NCI-H1417 (cell line): ENCODE measurements at regions not wholly inside any gene's neighbourhood (a gene's known extent, or its start where the extent isn't known, plus 50 kb on each side); places are given as distances from the start of the nearest gene placed in this dataset.
"Not testable (repeated sequence)": the region's sequence is repeated elsewhere in the genome, so short reads cannot be mapped to it uniquely, and the experiment has no call there.

Experiments
- DNase-seq, 3 experiments: peaks; one replicate each; lab custom pipeline; 2025; lab: John Stamatoyannopoulos, UW

DNA sequence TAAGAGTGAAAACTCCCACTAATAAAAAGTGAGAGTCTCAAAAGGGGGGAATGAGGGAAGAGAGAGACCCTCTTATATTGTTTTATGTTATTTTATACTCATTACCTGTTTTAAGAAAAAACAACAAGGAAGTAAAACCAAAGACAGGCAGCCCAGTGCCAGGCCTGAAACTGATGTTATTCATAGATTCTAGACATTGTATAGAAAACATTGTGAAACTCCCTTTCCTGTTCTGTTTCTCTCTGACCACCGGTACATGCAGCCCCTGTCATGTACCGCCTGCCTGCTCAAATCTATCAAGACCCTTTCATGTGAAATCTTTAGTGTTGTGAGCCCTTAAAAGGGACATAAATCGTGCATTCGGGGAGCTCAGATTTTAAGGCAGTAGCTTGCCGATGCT, 216.4 kb upstream of the CNTN3 start:
- DNase-seq = not testable (repeated sequence)

DNA sequence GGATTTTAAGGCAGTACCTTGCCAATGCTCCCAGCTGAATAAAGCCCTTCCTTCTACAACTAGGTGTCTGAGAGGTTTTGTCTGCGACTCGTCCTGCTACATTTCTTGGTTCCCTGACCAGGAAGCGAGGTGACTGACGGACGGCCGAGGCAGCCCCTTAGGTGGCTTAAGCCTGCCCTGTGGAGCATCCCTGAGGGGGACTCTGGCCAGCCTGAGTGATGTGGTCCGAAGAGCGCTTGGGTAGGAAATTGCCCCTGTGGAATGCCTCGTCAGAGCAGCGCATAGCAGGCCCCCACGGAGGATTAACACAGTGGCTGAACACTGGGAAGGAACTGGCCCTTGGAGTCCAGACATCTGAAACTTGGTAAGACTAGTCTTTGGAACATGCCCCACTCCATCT, 210.9 kb upstream of the CNTN3 start:
- DNase-seq = not testable (repeated sequence)

DNA sequence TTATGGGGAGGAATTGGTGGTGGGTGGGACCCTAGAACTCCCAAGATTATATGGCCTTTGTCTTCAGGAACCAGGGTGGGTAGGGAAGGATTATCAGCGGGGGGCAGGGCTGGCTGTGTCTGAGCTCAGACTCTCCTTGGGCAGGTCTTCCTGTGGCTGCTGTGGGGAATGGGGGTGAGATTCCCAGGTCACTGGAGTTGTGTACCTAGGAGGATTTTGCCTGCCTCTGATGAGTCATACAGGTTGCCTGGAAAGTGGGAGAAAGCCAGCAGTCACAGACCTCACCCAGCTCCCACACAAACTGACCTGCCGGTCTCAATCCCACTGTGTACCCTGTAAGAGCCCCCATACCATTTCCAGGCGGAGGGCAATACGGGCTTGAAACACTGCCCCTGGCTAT, 209.9 kb upstream of the CNTN3 start:
- DNase-seq = no peak

DNA sequence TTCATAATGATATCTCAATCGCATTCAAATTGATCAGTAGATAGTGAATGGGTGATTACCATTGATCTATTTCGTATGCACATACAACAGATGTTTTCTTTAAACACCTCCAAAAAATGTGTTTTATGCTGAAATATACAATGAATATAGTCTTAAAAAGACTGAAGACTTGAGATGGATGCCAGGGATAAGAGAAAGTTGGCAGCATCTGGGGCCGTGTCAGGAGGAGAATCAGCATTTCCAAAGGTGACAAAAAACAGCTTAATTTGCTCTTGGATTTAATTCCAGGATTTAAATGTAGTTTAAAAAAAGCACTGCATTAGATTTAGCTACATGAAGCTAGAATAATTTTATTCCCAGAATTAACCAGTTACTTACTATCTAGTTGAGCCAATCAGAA, 199.7 kb upstream of the CNTN3 start:
- no peak for DNase-seq

DNA sequence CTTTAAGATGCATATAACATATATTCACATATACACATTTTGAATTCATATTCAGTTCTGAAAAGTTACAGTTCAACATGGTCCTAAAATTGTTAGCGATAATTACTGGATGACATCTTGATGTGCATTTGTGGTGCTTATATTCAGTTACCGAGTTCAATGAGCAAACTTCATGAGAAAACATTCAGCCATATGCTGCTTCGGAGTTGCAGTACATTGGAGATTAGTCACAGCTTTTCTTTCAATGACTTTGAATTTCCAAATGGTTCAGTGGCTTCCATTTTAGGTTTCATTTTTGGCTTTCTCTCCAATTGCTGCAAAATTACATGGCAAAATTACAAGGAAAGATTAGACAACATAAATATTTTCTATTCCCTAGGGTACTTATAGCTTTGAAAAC, 198.3 kb upstream of the CNTN3 start:
- no peak for DNase-seq

DNA sequence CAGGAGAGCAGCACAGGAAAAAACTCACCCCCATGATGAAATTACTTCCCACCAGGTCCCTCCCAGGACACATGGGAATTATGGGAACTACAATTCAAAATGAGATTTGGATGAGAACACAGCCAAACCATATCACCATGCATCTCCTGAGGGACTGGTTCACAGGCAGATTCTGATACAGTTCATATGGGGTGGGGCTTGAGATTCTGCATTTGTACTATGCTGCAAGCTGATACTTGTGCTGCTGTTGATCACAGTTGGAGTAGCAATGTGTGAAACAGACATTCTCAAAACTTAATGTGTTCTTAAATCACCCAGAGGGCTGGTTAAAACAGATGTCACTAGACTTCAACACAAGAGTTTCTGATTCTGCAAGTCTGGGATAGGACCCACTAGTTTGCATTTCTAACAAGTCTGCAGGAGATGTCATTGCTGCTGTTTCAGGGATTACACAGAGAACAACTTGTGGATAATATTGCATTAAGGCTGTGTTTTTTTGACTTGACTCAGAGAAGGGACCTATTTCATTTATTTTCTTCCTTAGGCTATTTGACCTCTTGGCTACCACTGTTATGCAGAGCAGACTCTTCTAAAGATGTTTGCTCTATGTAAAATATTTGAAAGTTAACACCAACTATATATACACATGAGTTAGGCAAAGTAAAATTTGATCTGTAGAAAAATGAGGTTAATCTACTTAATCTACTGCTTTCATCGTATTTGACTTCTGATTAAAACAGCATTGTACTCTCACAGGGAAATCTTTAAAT, 194.2 kb upstream of the CNTN3 start:
- DNase-seq = no peak

DNA sequence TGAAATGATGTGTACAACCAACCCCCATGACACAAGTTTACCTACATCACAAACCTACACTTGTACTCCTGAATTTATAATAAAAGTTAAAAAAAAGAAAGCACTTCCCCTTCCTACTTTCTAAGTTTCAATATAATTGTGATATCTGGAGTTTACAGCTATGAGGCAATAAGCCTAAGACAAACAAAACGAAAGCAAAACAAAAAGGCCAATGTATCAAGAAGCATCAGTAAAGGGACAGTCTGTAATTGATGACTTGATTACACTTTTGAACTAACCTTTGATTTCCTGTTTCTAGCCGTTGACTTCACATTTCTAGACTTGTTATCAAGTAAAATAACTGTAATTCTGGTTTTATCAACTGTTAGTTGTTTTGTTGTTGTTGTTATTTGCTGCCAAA, 187.5 kb upstream of the CNTN3 start:
- DNase-seq = no peak

DNA sequence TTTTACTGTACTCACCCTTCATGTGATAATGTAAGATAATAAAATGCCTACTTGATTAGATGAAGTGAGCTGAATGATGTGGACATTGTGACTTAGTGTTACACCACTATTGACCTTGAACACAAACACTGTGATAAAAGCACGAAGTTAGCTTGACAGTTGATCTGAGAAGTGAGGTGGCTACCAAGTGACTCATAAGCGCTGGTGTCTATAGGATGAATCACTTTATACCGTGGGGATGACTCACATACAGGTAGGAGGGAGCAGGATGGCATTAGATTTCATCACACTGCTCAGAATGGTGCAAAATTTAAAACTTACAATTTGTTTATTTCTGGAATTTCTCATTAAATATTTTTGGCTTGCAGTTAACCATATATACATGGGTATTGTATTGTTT, 174.7 kb upstream of the CNTN3 start:
- DNase-seq = no peak

DNA sequence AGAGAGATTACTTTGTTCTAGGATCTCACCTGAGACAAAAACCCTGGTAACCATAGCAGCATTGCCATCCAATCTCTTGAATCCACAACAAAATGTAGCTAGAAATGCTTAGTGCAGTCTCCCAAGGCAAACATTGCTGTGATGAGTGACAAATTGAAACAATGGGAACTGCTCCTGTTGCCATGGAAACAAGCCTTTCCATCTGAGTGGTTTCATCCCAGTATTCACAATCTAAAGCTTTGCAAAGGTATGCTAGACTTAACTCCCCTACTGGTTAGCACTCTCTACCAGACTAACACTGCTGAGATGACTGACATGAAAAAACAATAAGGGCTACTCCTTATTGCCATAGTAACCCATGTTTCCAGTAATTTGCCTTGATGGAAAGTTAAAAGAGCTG, 172.6 kb upstream of the CNTN3 start:
- peak in 2 of 3 experiments; percentile 14 to 65 for DNase-seq

DNA sequence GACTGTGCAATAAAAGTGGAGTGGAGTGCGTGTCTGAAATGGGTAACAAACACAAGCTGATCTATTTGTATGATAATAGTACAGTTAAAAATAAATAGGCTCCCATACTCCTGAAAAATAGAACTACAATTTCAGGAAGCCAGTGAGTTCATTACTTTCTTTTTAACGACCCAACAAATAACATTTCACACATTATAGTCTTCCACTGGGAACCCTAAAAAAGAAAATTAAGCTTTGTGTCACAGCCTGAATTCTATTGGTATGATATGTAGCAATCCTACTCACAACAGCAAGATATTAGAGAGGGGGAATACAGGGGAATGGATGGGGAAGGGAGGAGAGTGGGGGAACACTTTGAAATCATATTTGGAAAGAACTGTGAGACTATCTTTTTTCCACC, 156.9 kb upstream of the CNTN3 start:
- DNase-seq = no peak

DNA sequence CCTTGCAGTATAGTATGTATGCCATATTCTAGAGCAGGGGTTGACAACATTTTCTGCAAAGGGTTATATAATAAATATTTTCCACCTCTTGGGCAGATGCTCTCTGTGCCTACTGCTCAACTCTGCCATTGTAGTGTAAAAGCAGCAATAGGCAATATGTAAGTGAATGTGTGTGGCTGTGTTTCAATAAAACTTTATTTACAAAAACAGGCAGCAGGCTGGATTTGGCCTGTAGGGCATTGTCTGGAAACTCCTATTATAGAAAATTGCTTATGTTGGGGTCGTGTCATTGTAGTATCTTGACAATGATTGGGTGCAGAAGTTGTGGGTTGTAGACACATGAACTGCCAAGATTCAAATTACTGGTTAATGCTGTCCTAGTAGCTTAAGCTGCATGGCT, 153.6 kb upstream of the CNTN3 start:
- no peak for DNase-seq

DNA sequence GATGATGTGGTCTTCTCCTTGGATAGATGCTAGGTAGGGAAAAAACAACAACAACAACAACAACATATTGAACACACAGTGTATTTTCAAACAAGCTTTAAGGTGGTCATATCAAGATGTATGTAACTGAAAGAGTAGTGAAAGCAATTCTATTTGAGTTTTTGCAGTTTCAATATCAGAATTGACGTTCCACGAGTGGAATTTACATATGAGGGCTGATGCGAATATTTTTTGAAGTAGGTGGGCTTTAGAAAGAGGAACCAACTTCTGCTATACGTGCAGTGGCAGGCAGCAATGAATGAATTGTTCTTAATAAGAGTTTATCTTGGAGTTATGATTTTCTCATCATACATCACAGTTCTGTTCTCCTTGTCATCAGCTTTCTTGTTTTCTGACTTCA, 151.9 kb upstream of the CNTN3 start:
- DNase-seq = no peak

DNA sequence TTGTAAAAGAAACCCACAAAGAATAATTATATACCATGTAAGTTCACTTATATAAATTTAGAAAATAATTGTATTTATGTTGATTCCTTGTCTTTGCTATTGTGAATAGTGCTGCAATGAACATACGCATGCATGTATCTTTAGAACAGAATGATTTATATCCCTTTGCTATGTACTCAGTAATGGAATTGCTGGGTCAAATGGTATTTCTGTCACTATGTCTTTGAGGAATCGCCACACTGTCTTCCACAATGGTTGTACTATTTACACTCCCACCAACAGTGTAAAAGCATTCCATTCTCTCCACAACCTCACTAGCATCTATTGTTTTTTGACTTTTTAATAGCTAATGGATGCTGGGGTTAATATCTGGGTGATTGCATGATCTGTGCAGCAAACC, 149.4 kb upstream of the CNTN3 start:
- DNase-seq = no peak

DNA sequence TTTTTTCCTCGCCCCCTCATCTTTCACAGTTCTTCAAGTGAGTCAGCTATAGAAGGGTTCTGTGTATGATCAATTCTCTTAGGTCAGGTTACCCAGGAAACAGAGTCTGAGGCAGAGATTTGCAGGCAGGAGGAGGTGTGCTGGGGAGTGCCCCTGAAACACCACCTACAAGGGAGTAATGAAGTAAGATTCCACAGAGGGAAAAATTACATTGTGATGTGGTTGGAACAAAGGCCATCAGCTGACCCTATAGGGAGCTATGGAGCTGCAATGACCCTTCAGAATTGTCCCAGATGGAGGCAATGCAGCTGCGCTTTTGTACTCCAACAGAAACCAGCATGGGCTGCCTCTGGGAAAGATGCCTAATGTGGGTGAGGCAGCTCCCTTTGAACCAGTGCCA, 142.2 kb upstream of the CNTN3 start:
- no peak for DNase-seq

DNA sequence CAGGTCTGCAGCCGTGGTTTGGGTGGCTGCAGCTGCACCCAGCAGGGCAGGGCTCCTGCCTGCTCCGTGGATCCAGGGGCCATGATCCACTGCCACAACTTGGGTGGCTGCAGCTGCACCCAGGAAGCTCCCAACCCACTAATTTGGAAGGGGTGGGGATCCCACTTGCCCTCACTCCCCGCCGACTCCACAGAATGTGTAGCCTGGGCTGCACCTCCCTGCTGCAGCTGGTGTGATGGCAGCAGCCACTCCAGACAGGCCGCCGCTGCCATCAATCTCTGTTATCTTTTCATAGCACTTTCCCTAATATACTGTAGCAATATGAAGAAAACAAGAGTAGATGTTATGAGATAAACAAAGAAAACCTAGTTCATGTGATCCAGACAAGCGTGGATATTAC, 137.8 kb upstream of the CNTN3 start:
- DNase-seq = no peak

DNA sequence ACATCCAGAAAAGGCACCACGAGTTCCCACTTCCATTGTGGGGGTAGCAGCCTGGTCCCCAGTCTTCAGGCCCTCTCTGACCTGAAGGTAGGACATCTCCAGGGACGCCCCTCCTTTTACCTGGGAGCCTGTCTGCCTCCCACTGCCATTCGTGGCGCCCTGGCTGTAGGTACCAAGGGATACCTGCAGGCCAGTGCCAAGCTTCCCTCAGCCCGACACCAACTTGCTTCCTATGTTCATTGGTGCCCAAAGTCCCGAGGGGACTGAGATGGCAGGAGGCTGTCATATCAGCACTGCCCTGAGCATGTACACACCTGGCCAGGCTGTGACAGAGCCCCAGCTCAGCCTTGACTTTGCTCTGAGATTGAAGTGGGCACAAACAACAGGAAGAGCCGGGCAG, 137.3 kb upstream of the CNTN3 start:
- no peak for DNase-seq

DNA sequence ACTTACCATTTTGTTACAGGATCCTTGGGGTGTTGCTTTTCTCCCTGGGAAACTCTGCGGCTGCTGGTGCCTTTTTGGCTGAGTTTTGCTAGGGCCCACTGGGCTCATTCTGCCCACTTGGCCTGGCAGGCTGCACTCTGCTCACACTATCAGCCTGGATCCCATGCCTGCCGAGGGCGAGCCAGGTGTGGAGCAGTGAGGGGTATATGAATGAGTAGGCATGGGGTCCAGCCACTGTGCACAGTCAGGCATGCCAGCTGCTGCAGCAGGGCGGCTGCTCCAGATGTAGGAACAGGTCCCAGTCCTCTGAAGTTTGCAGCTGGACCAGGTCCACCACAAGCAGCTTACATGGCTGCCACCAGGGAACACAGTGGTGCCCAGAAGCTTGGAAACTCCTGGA, 136.4 kb upstream of the CNTN3 start:
- no peak for DNase-seq

DNA sequence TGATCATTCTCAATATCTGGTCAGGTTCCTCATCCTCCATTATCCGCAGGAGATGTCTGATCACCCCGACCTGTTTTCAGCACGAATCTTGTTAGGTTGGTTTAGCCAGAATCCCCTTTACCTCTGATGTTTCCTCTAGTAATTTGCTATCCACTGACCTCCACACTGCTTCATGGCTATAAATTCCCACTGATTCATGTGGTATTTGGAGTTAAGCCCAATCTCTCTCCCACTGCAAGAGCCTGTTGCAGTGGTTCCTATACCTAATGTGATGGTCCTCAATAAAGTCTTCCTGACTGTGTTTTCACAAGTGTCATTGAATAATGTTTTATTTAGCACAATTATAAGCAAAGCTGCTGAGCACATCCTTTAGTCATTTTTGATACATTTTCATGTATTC, 124.8 kb upstream of the CNTN3 start:
- DNase-seq = no peak

DNA sequence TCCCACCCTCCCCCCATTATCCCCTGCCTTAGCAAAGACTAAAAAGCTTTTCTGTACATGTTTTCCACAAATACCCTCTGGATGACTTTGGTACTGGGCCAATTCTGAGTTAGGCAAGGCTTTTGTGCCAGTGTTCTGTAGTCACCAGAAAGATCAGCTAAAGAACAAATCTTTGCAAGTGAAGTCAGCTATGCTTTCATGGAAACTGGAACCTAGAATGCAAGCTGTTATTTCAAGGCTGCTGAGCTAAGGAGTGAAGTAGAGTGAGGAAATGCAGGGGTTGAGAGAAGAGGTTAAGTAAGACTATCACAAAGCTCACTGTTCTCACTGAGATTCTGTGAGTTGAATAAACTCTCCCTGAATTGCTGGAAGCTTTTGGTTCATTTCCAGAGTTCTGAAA, 107.8 kb upstream of the CNTN3 start:
- no peak for DNase-seq

DNA sequence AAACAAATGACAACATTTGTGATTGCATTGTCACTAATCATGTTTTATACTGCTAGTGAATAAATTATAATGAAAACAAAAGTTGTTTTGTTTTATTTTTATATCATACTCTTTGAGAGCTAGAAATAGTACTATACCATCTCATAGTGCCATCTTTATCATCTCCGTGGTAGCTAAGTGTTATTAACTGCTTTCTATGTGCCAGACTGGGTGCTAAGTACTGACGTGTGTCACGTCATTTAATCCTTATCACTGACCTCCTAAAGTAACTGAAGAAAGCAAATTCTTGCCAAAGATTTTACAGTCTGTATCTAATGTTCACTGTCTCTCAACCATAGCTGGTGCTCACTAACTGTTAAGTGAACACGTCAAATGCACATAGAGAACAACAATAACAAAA, 99.5 kb upstream of the CNTN3 start:
- DNase-seq = no peak

DNA sequence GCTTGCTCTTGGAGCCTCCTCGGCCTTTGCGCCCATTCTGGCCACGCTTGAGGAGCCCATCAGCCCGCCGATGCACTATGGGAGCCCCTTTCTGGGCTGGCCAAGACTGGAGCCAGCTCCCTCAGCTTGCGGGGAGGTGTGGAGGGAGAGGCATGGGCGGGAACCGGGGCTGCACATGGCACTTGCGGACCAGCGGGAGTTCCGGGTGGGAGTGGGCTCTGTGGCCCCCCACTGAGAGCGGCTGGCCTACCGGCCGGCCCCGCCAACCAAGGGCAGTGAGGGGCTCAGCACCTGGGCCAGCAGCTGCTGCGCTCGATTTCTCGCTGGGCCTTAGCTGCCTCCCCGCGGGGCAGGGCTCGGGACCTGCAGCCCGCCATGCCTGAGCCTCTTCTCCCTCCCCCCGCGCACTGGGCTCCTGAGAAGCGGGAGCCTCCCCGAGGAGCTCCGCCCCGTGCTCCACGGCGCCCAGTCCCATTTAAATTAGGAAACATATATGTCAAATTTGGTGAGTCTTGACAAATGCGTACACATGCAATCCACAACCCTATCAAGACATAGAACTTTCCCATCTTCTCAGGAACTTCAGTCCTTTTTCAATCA, 97.6 kb upstream of the CNTN3 start:
- no peak for DNase-seq

DNA sequence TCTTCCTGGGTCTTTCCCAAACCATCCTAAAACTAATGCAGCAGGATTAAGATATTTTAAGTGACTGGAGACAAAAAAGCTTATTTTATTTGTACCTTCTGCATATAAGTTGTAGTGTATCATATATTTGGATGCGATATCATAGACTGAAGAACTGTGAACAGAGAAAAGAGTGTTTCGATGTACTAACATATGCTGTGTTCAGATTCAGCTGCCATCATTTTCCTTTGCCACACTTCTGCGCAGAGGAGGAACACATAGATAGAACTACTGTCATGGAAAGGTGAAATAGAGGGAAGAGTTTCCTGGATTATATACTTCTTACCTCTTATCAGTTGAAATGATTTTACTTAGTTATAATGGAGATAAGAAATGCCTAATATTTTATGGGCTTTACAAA, 95.5 kb upstream of the CNTN3 start:
- DNase-seq = no peak

DNA sequence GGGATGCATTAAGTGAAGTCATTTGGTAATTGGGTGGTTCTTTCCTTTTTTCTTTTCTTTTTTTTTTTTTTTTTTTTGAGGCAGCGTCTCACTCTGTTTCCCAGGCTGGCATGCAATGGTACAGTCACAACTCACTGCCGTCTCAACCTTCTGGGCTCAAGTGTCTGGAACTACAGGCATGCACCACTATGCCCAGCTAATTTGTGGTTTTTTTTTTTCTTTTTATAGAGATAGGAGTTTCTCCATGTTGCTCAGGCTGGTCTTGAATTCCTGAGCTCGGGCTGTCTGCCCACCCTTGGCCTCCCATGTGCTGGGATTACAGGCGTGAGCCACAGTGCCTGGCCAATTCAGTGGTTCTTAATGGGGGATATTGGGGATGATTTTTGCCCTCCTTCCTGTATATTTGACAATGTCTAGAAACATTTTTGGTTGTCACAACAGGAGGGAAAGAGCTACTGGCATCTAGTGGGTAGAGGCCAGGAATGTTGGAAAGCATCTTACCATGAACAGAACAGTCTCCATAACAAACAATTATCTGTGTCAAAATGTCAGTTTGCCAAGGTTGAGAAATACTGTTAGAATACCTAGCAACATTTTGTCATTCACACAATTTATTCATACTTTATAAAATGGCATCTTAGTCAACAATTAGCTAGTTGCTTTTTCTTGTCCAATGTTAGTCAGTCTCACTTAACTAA, 79.4 kb upstream of the CNTN3 start:
- no peak for DNase-seq

DNA sequence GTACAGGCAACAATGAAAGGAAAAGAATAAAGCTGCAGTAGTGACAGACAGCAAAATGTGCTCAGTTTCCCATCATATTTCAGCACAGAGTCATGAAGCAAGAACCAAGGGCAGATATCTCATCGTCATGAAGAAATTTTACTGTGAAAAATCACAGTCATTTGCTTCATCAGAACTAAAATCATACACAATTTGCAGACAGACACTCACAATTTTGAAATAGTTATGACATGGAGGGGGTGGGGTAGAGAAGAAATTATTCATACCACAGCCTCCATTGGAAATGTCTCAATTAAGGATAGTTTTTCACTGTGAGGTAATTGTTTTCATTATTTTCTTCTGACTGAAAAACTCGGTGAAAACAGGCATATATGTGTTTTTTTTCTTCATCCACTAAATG, 78.8 kb upstream of the CNTN3 start:
- DNase-seq = no peak
